22Rv1 (cell line): ENCODE measurements at regions not wholly inside any gene's neighbourhood (a gene's known extent, or its start where the extent isn't known, plus 50 kb on each side); places are given as distances from the start of the nearest gene placed in this dataset.

Experiments
- H3K27ac ChIP-seq: fragments of 450-650 bp; 2 replicates; pipeline ENCODE4 v1.5.1; 2017
- ZFX ChIP-seq: fragments of 450-650 bp; IDR thresholded peaks from 2 replicates; pipeline ENCODE4 v1.6.1; 2017; ENCODE audit warnings: antibody characterized with exemption, borderline replicate concordance
- TF ChIP-seq, protein P1 (sequence below): fragments of 450-650 bp; IDR thresholded peaks from 2 replicates; pipeline ENCODE4 v1.5.1; 2017; ENCODE audit warnings: mild to moderate bottlenecking

DNA sequence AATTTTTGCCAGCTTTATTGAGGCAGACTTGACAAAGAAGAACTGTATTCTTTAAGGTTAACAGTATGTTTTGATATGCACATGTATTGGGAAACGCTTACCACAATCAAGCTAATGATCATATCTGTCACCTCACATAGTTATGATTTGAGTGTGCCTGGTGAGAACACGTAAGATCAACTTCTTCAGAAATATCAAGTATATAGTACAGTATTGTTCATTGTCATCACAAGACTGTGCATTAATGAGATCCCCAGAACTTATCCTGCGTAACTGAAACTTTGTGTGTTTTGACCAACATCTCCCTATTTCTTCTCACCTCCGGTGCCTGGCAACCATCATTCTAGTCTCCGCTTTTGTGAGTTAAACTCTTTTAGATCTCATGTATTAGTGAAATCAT lies 756.4 kb upstream of the EEF2KMT start:
- TF ChIP-seq, protein P1, sequence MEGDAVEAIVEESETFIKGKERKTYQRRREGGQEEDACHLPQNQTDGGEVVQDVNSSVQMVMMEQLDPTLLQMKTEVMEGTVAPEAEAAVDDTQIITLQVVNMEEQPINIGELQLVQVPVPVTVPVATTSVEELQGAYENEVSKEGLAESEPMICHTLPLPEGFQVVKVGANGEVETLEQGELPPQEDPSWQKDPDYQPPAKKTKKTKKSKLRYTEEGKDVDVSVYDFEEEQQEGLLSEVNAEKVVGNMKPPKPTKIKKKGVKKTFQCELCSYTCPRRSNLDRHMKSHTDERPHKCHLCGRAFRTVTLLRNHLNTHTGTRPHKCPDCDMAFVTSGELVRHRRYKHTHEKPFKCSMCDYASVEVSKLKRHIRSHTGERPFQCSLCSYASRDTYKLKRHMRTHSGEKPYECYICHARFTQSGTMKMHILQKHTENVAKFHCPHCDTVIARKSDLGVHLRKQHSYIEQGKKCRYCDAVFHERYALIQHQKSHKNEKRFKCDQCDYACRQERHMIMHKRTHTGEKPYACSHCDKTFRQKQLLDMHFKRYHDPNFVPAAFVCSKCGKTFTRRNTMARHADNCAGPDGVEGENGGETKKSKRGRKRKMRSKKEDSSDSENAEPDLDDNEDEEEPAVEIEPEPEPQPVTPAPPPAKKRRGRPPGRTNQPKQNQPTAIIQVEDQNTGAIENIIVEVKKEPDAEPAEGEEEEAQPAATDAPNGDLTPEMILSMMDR = no peak
- TF ChIP-seq ZFX = no peak
- no peak overlapping the region for H3K27ac ChIP-seq

DNA sequence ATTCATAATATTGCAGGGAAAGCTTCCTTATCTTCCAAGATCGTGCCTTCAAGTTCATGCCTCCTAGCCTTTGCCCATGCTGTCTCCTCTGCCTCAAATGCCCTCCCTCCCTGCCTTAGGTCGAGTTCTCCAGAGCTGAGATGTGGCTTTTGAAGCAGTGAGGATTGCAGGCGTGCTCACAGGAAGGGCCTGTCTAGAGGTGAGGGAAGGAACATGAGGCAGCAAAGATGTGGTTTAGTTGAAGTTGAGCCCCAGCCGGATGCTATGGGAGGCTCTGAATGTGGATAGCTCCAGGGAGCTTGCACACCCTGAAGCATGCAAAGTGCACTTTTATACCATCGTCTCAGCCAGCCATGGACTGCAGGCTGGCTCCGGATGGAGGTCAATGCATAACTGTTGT lies 754.6 kb upstream of the EEF2KMT start:
- TF ChIP-seq, protein P1 = no peak
- TF ChIP-seq ZFX = no peak
- H3K27ac ChIP-seq = no peak overlapping the region

- no peak overlapping the region for H3K27ac ChIP-seq
- no peak for TF ChIP-seq ZFX
- TF ChIP-seq, protein P1 = no peak
Observed at GRCh38 chr16:5851393-5851982, 753.9 kb upstream of the EEF2KMT start.

DNA sequence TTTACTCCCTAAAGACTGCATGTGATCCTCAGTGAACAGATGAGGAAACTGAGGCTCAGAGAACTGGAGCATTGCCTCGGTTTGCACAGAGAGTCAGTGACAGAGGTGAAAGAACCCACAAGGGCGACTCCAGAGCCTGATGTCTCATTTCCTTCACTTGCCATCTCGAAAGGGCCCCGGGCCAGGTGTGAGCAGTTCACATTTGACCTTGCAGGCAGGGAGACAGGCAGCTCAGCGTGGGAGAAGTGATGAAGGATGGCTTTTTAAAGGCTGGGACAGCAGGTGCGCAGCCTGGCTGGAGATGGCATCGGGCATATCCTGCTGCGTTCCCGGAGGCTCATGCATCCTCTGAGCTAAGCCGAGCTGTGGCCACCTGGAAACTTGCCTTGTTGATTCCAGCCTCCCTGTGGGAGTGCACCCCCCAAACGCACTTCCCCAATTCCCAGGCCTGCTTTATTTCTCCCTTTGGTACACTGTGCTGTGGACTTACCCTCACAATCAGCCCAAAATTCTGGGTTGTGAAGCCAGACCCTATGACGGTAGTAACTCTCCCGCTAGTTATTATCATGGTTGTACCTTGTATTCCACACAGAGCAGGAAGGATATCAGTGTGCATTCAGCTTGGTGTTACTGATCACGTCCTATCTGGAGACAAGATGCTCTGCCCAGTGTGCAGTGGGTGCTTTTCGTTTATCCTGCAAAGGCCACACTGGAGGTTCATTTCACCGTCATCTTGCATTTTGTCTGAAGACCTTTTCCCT lies 753.2 kb upstream of the EEF2KMT start:
- TF ChIP-seq, protein P1 = no peak
- TF ChIP-seq ZFX = no peak

GRCh38 chr16:5845046-5845445 lies 747.5 kb upstream of the EEF2KMT start:
- H3K27ac ChIP-seq = no peak overlapping the region
- TF ChIP-seq ZFX = no peak
- TF ChIP-seq, protein P1 = no peak

More for the DNA sequence above, 753.2 kb upstream of the EEF2KMT start:
- no peak overlapping the region for H3K27ac ChIP-seq

DNA sequence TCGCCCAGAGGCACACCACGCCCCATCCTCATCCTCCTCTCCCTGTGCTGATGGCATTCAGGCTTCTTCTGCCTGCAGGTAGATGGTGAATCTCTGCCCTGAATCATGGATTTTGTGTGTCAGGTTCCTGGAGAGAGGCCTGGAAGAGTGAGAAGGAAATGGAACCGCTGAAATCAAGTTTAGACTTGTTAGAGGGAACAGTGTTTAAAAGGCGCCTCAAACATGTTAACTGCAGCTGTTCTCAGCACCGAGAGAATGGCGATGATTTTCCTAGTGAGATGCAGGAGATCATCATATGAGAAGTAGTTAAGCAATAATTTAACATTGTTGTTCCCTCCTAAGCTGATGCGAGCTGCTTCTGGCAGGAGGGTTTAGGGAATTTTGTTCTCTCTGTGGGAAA lies 744.4 kb upstream of the EEF2KMT start:
- no peak overlapping the region for H3K27ac ChIP-seq
- TF ChIP-seq, protein P1 = no peak
- no peak for TF ChIP-seq ZFX

DNA sequence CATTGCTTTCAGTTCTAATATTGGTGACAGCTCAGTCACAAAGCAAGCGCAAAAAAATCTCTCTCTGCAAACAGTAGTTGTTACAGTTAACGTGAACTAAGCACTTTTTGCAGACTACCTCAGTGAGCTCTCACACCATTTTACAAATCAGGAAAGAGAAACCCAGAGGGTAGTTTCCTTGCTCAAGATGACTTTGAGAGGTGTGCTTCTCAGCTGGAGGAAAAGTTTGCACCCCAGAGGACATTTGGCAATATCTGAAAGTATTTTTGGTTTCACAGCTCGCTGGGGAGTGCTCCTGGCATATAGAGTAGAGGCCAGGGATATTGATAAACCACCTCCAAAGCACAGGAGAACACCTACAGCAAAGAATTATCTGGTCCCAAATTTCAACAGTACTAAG lies 741.1 kb upstream of the EEF2KMT start:
- TF ChIP-seq, protein P1 = no peak
- TF ChIP-seq ZFX = no peak
- H3K27ac ChIP-seq = no peak overlapping the region
